ENCODE measurements at regions not wholly inside any gene's neighbourhood (a gene's known extent, or its start where the extent isn't known, plus 50 kb on each side); places are given as distances from the start of the nearest gene placed in this dataset.

GRCh38 chr1:234869182-234870019, 259.2 kb downstream of the TOMM20 start:
- Histone ChIP-seq H3K4me1 (ENCODE audit: insufficient read depth, low read length) (no peaks in the 10 kb centered on the region), H3K36me3 (ENCODE audit: insufficient read depth, low read depth, low read length) (no peaks in the 10 kb centered on the region), H3K9ac (ENCODE audit: low read depth, low read length) (no peak overlapping the region), H3K9me3 (ENCODE audit: insufficient read depth, low read depth, low read length) (no peaks in the 10 kb centered on the region), H3K27ac (ENCODE audit: low read length) (no peak overlapping the region), H3K27me3 (ENCODE audit: insufficient read depth, low read length) (no peaks in the 10 kb centered on the region), H3K4me3 (ENCODE audit: low read length) (no peak overlapping the region)

- H3K4me1 ChIP-seq (ENCODE audit: insufficient read depth, low read length), result no peaks in the 10 kb centered on the region
- no peaks in the 10 kb centered on the region for H3K36me3 ChIP-seq (ENCODE audit: insufficient read depth, low read depth, low read length)
- no peaks in the 10 kb centered on the region for H3K27me3 ChIP-seq (ENCODE audit: insufficient read depth, low read length)
- no peak overlapping the region for H3K4me3 ChIP-seq (ENCODE audit: low read length)
- no peak overlapping the region for H3K9ac ChIP-seq (ENCODE audit: low read depth, low read length)
- no peaks in the 10 kb centered on the region for H3K9me3 ChIP-seq (ENCODE audit: insufficient read depth, low read depth, low read length)
- no peak overlapping the region for H3K27ac ChIP-seq (ENCODE audit: low read length)
These were observed 258.5 kb upstream of the IRF2BP2 start for GRCh38 chr1:234868296-234869147.

GRCh38 chr1:234866007-234866866, 256.3 kb upstream of the IRF2BP2 start:
- Histone ChIP-seq H3K4me1 (ENCODE audit: insufficient read depth, low read length) (no peaks in the 10 kb centered on the region), H3K27ac (ENCODE audit: low read length) (no peak overlapping the region)

DNA sequence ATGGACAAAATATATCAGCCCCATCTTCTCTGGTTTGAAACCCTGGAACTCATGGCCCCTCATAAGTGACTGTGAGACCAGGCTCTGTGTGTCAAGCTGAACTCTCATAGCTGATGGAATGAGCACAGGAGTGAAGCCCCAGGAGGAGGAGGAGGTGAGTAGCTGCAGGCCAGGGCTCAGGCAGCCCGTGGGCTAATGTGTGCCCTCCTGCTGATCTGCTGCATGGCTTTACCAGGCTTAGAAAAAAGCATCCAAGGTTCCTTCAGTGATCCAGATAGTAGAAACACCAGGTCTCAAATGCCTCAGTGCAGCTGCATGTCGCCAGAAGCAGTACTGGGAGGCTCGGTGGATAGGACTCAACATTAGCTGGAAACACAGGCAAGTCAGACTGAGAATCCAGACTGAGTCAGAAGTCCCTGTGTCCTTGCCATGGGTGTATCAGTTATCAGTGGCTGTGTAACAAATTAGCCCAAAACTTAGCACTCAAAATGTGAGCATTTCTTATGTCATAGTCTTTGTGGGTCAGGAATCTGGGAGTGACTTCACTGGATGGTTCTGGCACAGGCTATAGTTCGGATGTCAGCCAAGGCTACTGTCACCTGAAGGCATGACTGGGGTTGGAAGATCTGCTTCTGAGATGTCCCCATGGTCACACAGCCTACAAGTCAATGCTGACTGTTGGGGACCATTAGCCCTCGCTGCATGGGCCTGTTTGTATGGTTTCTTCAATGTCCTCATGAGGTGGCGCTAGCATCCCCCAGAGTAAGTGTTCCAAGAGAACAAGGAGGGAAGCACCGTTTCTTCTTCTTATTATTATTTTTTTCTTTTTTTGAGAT, 255.4 kb upstream of the IRF2BP2 start:
- H3K27me3 ChIP-seq (ENCODE audit: insufficient read depth, low read length), result no peaks in the 10 kb centered on the region
- no peak overlapping the region for H3K9ac ChIP-seq (ENCODE audit: low read depth, low read length)
- no peak overlapping the region for H3K4me3 ChIP-seq (ENCODE audit: low read length)
- H3K9me3 ChIP-seq (ENCODE audit: insufficient read depth, low read depth, low read length), result no peaks in the 10 kb centered on the region
- no peaks in the 10 kb centered on the region for H3K36me3 ChIP-seq (ENCODE audit: insufficient read depth, low read depth, low read length)
- no peak overlapping the region for H3K27ac ChIP-seq (ENCODE audit: low read length)
- no peaks in the 10 kb centered on the region for H3K4me1 ChIP-seq (ENCODE audit: insufficient read depth, low read length)

More at GRCh38 chr1:234866007-234866866, 256.3 kb upstream of the IRF2BP2 start:
- H3K9me3 ChIP-seq (ENCODE audit: insufficient read depth, low read depth, low read length), result no peaks in the 10 kb centered on the region
- no peak overlapping the region for H3K9ac ChIP-seq (ENCODE audit: low read depth, low read length)
- no peaks in the 10 kb centered on the region for H3K36me3 ChIP-seq (ENCODE audit: insufficient read depth, low read depth, low read length)
- H3K27me3 ChIP-seq (ENCODE audit: insufficient read depth, low read length), result no peaks in the 10 kb centered on the region
- no peak overlapping the region for H3K4me3 ChIP-seq (ENCODE audit: low read length)

DNA sequence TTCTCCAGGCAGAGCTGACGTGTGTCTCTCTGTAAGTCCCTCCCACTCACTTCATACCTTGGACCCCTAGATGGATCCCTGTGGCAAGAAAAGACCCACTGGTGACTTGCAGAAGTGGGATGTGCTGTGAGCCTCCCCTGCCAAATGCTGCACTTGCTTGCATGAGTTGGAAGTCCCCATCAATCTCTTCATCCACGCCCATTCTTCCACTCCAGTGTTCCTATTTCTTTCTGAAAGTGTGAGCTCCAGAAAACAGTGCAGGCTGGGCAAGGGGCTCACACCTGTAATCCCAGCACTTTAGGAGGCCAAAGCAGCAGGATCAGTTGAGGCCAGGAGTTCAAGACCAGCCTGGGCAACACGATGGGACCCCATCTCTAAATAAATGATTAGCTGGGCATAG, 254.1 kb upstream of the IRF2BP2 start:
- H3K9me3 ChIP-seq (ENCODE audit: insufficient read depth, low read depth, low read length), result no peaks in the 10 kb centered on the region
- no peak overlapping the region for H3K27ac ChIP-seq (ENCODE audit: low read length)
- no peaks in the 10 kb centered on the region for H3K36me3 ChIP-seq (ENCODE audit: insufficient read depth, low read depth, low read length)
- no peak overlapping the region for H3K4me3 ChIP-seq (ENCODE audit: low read length)
- H3K4me1 ChIP-seq (ENCODE audit: insufficient read depth, low read length), result no peaks in the 10 kb centered on the region
- no peaks in the 10 kb centered on the region for H3K27me3 ChIP-seq (ENCODE audit: insufficient read depth, low read length)
- no peak overlapping the region for H3K9ac ChIP-seq (ENCODE audit: low read depth, low read length)

- H3K9ac ChIP-seq (ENCODE audit: low read depth, low read length), result no peak overlapping the region
- no peaks in the 10 kb centered on the region for H3K9me3 ChIP-seq (ENCODE audit: insufficient read depth, low read depth, low read length)
- no peaks in the 10 kb centered on the region for H3K27me3 ChIP-seq (ENCODE audit: insufficient read depth, low read length)
- H3K27ac ChIP-seq (ENCODE audit: low read length), result no peak overlapping the region
- no peaks in the 10 kb centered on the region for H3K36me3 ChIP-seq (ENCODE audit: insufficient read depth, low read depth, low read length)
- no peak overlapping the region for H3K4me3 ChIP-seq (ENCODE audit: low read length)
- H3K4me1 ChIP-seq (ENCODE audit: insufficient read depth, low read length), result no peaks in the 10 kb centered on the region
These were observed 253.6 kb upstream of the IRF2BP2 start for GRCh38 chr1:234863551-234863971.

GRCh38 chr1:234862944-234863515, 253.1 kb upstream of the IRF2BP2 start:
- H3K4me1 ChIP-seq (ENCODE audit: insufficient read depth, low read length), result no peaks in the 10 kb centered on the region
- no peak overlapping the region for H3K27ac ChIP-seq (ENCODE audit: low read length)
- H3K36me3 ChIP-seq (ENCODE audit: insufficient read depth, low read depth, low read length), result no peaks in the 10 kb centered on the region
- no peak overlapping the region for H3K4me3 ChIP-seq (ENCODE audit: low read length)
- H3K27me3 ChIP-seq (ENCODE audit: insufficient read depth, low read length), result no peaks in the 10 kb centered on the region
- H3K9me3 ChIP-seq (ENCODE audit: insufficient read depth, low read depth, low read length), result no peaks in the 10 kb centered on the region
- no peak overlapping the region for H3K9ac ChIP-seq (ENCODE audit: low read depth, low read length)

GRCh38 chr1:234862360-234862943, 252.5 kb upstream of the IRF2BP2 start:
- no peaks in the 10 kb centered on the region for H3K36me3 ChIP-seq (ENCODE audit: insufficient read depth, low read depth, low read length)
- H3K4me3 ChIP-seq (ENCODE audit: low read length), result no peak overlapping the region
- no peaks in the 10 kb centered on the region for H3K9me3 ChIP-seq (ENCODE audit: insufficient read depth, low read depth, low read length)
- H3K9ac ChIP-seq (ENCODE audit: low read depth, low read length), result no peak overlapping the region
- no peaks in the 10 kb centered on the region for H3K27me3 ChIP-seq (ENCODE audit: insufficient read depth, low read length)
- no peak overlapping the region for H3K27ac ChIP-seq (ENCODE audit: low read length)
- H3K4me1 ChIP-seq (ENCODE audit: insufficient read depth, low read length), result no peaks in the 10 kb centered on the region

GRCh38 chr1:234861761-234862160, 251.8 kb upstream of the IRF2BP2 start:
- no peak overlapping the region for H3K9ac ChIP-seq (ENCODE audit: low read depth, low read length)
- no peak overlapping the region for H3K27ac ChIP-seq (ENCODE audit: low read length)
- H3K4me3 ChIP-seq (ENCODE audit: low read length), result no peak overlapping the region
- no peaks in the 10 kb centered on the region for H3K36me3 ChIP-seq (ENCODE audit: insufficient read depth, low read depth, low read length)
- no peaks in the 10 kb centered on the region for H3K27me3 ChIP-seq (ENCODE audit: insufficient read depth, low read length)
- H3K9me3 ChIP-seq (ENCODE audit: insufficient read depth, low read depth, low read length), result no peaks in the 10 kb centered on the region
- no peaks in the 10 kb centered on the region for H3K4me1 ChIP-seq (ENCODE audit: insufficient read depth, low read length)

GRCh38 chr1:234861024-234861620, 251.1 kb upstream of the IRF2BP2 start:
- Histone ChIP-seq H3K9ac (ENCODE audit: low read depth, low read length) (no peak overlapping the region), H3K9me3 (ENCODE audit: insufficient read depth, low read depth, low read length) (no peaks in the 10 kb centered on the region), H3K36me3 (ENCODE audit: insufficient read depth, low read depth, low read length) (no peaks in the 10 kb centered on the region), H3K27ac (ENCODE audit: low read length) (no peak overlapping the region), H3K4me3 (ENCODE audit: low read length) (no peak overlapping the region), H3K4me1 (ENCODE audit: insufficient read depth, low read length) (no peaks in the 10 kb centered on the region), H3K27me3 (ENCODE audit: insufficient read depth, low read length) (no peaks in the 10 kb centered on the region)

Measured in iPS-20b (cell line).